Neuronal stem cell (in vitro differentiated cells): ENCODE measurements at regions not wholly inside any gene's neighbourhood (a gene's known extent, or its start where the extent isn't known, plus 50 kb on each side); places are given as distances from the start of the nearest gene placed in this dataset.

Source experiments
- DNase-seq: peaks from one replicate; pipeline ENCODE4 v3.0.0-alpha.2; 2013; ENCODE audit warnings: low spot score
- H2AFZ ChIP-seq: one replicate; pipeline ENCODE4 v1.6.1; 2013; ENCODE audit warnings: mild to moderate bottlenecking, low read length, inconsistent platforms
- H2AK5ac ChIP-seq: 2 replicates; pipeline ENCODE4 v1.6.1; 2013; ENCODE audit warnings: low read depth, mild to moderate bottlenecking, inconsistent platforms, low read length, moderate library complexity, mixed read lengths
- H2BK120ac ChIP-seq: 2 replicates; pipeline ENCODE4 v1.6.1; 2013; ENCODE audit warnings: low read depth, mild to moderate bottlenecking, inconsistent platforms, low read length, moderate library complexity, mixed read lengths
- H2BK12ac ChIP-seq: one replicate; pipeline ENCODE4 v1.6.1; 2013; ENCODE audit warnings: low read length, inconsistent platforms
- H2BK15ac ChIP-seq: 2 replicates; pipeline ENCODE4 v1.6.1; 2013; ENCODE audit warnings: mild to moderate bottlenecking, low read length, inconsistent platforms, mixed read lengths
- H2BK5ac ChIP-seq: one replicate; pipeline ENCODE4 v1.6.1; 2013; ENCODE audit warnings: inconsistent platforms, mild to moderate bottlenecking, low read length, moderate library complexity
- H3K14ac ChIP-seq: one replicate; pipeline ENCODE4 v1.6.1; 2013; ENCODE audit warnings: low read length, inconsistent platforms
- H3K18ac ChIP-seq: 2 replicates; pipeline ENCODE4 v1.6.1; 2013; ENCODE audit warnings: low read length, inconsistent platforms
- H3K23ac ChIP-seq: 2 replicates; pipeline ENCODE4 v1.6.1; 2013; ENCODE audit warnings: low read depth, mild to moderate bottlenecking, mixed read lengths, low read length, inconsistent platforms; ENCODE audit not compliant: poor library complexity
- H3K27ac ChIP-seq: replicated peaks from 3 replicates; pipeline ENCODE4 v1.5.1; 2013; ENCODE audit warnings: low read length, inconsistent platforms
- H3K27me3 ChIP-seq, 3 experiments: 2 replicates each; pipeline ENCODE4 v1.6.1; 2013; ENCODE audit warnings: low read length in 3 of 3, mild to moderate bottlenecking in 2 of 3, inconsistent platforms in 1 of 3, low read depth in 1 of 3, mixed read lengths in 1 of 3, moderate library complexity in 1 of 3; ENCODE audit not compliant: control insufficient read depth in 3 of 3, insufficient read depth in 3 of 3
- H3K36me3 ChIP-seq, 2 donors: replicated peaks in 1 of 2; 2 replicates each; pipeline ENCODE4 v1.6.1; 2013; ENCODE audit warnings: low read length in 2 of 2; ENCODE audit not compliant: control insufficient read depth in 2 of 2, insufficient read depth in 2 of 2
- H3K4ac ChIP-seq: 2 replicates; pipeline ENCODE4 v1.6.1; 2013; ENCODE audit warnings: inconsistent platforms, mild to moderate bottlenecking, low read length, moderate library complexity
- H3K4me1 ChIP-seq, 2 donors: 1 replicate in 1 of 2; 2 replicates in 1 of 2; pipeline ENCODE4 v1.6.1; 2013; ENCODE audit warnings: low read length in 2 of 2, low read depth in 1 of 2; ENCODE audit not compliant: control insufficient read depth in 2 of 2, insufficient read depth in 1 of 2
- H3K4me2 ChIP-seq: one replicate; pipeline ENCODE4 v1.6.1; 2013; ENCODE audit warnings: mild to moderate bottlenecking, low read length, inconsistent platforms; ENCODE audit not compliant: insufficient read depth, poor library complexity, severe bottlenecking
- H3K4me3 ChIP-seq, 2 donors: 2 replicates each; pipeline ENCODE4 v1.5.1; 2013; ENCODE audit warnings: low read length in 2 of 2, mild to moderate bottlenecking in 2 of 2, inconsistent platforms in 1 of 2, moderate library complexity in 1 of 2
- H3K79me1 ChIP-seq: one replicate; pipeline ENCODE4 v1.6.1; 2013; ENCODE audit warnings: low read depth, mild to moderate bottlenecking, inconsistent platforms, low read length, moderate library complexity
- H3K9ac ChIP-seq: one replicate; pipeline ENCODE4 v1.6.1; 2013; ENCODE audit warnings: mild to moderate bottlenecking, low read depth, low read length, inconsistent platforms; ENCODE audit not compliant: poor library complexity
- H3K9me3 ChIP-seq, 2 donors: replicated peaks in 1 of 2; 2 replicates each; pipeline versions ENCODE3 to v1.6.1; 2013; ENCODE audit warnings: low read length in 2 of 2, mild to moderate bottlenecking in 2 of 2, inconsistent platforms in 1 of 2, low read depth in 1 of 2, mixed read lengths in 1 of 2, moderate library complexity in 1 of 2; ENCODE audit not compliant: control insufficient read depth in 2 of 2, insufficient read depth in 1 of 2
- H4K8ac ChIP-seq: one replicate; pipeline ENCODE4 v1.6.1; 2013; ENCODE audit warnings: low read depth, mild to moderate bottlenecking, inconsistent platforms, low read length, moderate library complexity
- H4K91ac ChIP-seq: one replicate; pipeline ENCODE4 v1.6.1; 2013; ENCODE audit warnings: low read length, low read depth, mild to moderate bottlenecking, inconsistent platforms; ENCODE audit not compliant: poor library complexity
- WGBS, 2 donors: extraction: QIAGEN DNeasy Blood & Tissue Kit; methylation state at CpG; one replicate each; pipeline ENCODE4 v1.1.7; 2013; ENCODE audit warnings: missing lambda C conversion rate in 2 of 2, mixed read lengths in 1 of 2; ENCODE audit not compliant: insufficient read length in 2 of 2, insufficient replicate concordance in 1 of 2; ENCODE audit errors: extremely low coverage in 2 of 2; 5-methylcytosine and 5-hydroxymethylcytosine counted together

DNA sequence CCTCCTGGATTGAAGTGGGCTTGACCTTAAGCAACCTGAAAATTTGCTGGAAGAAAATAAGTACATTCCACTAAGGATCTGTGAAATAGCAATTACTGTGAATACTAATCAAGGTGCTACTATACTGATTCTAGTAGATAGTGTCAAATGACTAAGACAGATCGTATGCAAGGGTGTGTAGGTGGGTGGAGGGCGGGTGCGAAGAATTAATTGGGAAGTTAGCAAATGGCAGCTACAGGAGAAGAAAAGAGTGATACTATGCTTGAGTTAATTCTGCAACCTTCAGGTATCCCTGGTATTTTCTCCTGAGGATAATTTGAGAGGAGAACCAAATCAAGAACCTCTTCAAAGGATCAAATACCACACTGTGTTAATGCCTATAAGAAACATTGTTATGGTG is 501.9 kb downstream of the INHBA start:
- no peak overlapping the region for H2BK12ac ChIP-seq
- no peak overlapping the region for H2AFZ ChIP-seq
- H3K14ac ChIP-seq = no peak overlapping the region
- H3K79me1 ChIP-seq = no peaks in the 10 kb centered on the region
- no peak overlapping the region for H3K4me2 ChIP-seq
- no peak overlapping the region for H2BK15ac ChIP-seq
- H2BK5ac ChIP-seq = no peak overlapping the region
- no peak overlapping the region for H2AK5ac ChIP-seq
- no peak overlapping the region for H3K4me3 ChIP-seq
- no peak overlapping the region for H3K27ac ChIP-seq
- no peak overlapping the region for H3K9ac ChIP-seq
- H4K91ac ChIP-seq = no peak overlapping the region
- H3K36me3 ChIP-seq = no peaks in the 10 kb centered on the region
- no peak overlapping the region for H3K4ac ChIP-seq
- no peaks in the 10 kb centered on the region for H3K27me3 ChIP-seq
- H2BK120ac ChIP-seq = no peak overlapping the region
- peaks cover 0 to 13% of the 10 kb centered on the region in 2 donors for H3K4me1 ChIP-seq
- no peaks in the 10 kb centered on the region for H3K9me3 ChIP-seq
- H3K23ac ChIP-seq = no peak overlapping the region
- 100% methylated on average over 2 of the region's 3 CpGs; no CpG with 5 or more reads in 1 of the 2 donors for WGBS, 2 donors
- H4K8ac ChIP-seq = no peak overlapping the region
- H3K18ac ChIP-seq = no peak overlapping the region
- DNase-seq = no peak

DNA sequence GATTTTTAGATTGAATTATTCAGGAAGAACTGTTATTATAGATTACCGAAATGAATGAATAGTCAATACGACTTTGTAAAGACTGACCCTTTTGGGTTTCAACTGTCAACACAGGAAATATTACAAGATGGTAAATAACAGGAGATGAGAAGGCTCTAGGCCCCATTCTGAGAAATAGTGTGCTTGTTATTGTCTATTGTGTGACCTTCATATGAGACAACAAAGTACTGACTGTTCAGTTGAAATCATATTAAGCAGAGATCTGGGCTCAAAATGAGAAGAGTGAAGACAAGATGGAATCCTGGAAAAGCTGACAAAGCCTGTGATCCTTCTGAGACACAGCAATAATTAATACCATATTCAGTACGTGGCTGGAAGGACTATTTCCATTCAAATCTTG is 503.8 kb downstream of the INHBA start:
- Histone ChIP-seq H3K23ac (no peak overlapping the region), H2AK5ac (no peak overlapping the region), H4K91ac (no peak overlapping the region), H2BK5ac (no peak overlapping the region), H2BK120ac (no peak overlapping the region), H3K36me3 (no peaks in the 10 kb centered on the region), H3K4ac (no peak overlapping the region), H3K4me1 (peaks cover 0 to 13% of the 10 kb centered on the region in 2 donors), H2BK12ac (no peak overlapping the region), H2AFZ (no peak overlapping the region), H3K14ac (no peak overlapping the region), H3K27ac (no peak overlapping the region), H3K9ac (no peak overlapping the region), H3K79me1 (no peaks in the 10 kb centered on the region), H4K8ac (no peak overlapping the region), H3K9me3 (no peaks in the 10 kb centered on the region), H3K27me3 (no peaks in the 10 kb centered on the region), H2BK15ac (no peak overlapping the region), H3K18ac (no peak overlapping the region), H3K4me2 (no peak overlapping the region), H3K4me3 (no peak overlapping the region)
- WGBS, 2 donors = no CpG with 5 or more reads among the region's 3 CpGs
- no peak for DNase-seq

DNA sequence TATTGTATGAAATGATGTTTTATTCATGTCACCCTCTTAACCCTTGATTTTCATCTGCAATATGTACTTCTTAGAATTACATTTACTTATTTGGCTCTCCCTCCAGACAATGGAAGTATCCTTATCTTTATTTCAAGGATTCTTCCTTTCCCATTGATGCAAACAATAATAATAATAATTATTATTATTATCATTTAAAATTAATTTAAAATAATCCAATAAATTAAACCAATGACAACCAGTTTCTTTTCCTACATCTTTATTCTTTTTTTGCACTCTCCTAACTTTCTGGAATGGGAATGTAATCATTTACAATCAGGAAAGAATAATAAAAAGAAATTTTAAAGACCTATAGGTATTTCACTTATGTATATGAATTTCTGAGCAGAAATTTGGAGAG is 504.4 kb downstream of the INHBA start:
- peaks cover 0 to 13% of the 10 kb centered on the region in 2 donors for H3K4me1 ChIP-seq

DNA sequence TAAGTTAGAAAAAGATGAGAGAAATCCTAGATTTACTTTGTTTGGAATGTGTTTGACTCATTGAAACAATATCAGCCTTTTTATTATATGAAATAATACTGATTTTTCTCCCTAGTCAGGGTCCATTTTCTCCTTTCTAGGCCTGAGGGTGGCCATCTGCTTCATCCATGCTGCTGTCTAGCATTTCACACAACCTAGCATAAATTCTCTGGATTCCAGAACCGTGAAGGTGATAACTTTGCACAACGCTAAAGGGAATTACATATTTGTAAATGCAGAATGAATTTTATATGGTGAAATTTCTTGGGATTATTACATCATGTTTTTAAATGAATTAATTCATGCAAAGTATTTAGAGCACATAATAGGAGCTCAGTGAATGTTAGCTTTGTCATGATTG is 505.1 kb downstream of the INHBA start:
- no peak for DNase-seq
- no peak overlapping the region for H3K23ac ChIP-seq
- H2AK5ac ChIP-seq = no peak overlapping the region
- H4K91ac ChIP-seq = no peak overlapping the region
- H2BK12ac ChIP-seq = no peak overlapping the region
- no CpG with 5 or more reads among the region's 2 CpGs for WGBS, 2 donors
- no peaks in the 10 kb centered on the region for H3K27me3 ChIP-seq
- H2BK5ac ChIP-seq = no peak overlapping the region
- H3K36me3 ChIP-seq = no peaks in the 10 kb centered on the region
- peaks cover 0 to 13% of the 10 kb centered on the region in 2 donors for H3K4me1 ChIP-seq
- no peak overlapping the region for H3K27ac ChIP-seq
- H3K14ac ChIP-seq = no peak overlapping the region
- H3K9me3 ChIP-seq = no peaks in the 10 kb centered on the region
- no peak overlapping the region for H2BK120ac ChIP-seq
- no peaks in the 10 kb centered on the region for H3K79me1 ChIP-seq
- H3K4me2 ChIP-seq = no peak overlapping the region
- H2AFZ ChIP-seq = no peak overlapping the region
- no peak overlapping the region for H4K8ac ChIP-seq
- H3K4ac ChIP-seq = no peak overlapping the region
- H2BK15ac ChIP-seq = no peak overlapping the region
- H3K18ac ChIP-seq = no peak overlapping the region
- no peak overlapping the region for H3K9ac ChIP-seq
- no peak overlapping the region for H3K4me3 ChIP-seq

More for the DNA sequence above, 504.4 kb downstream of the INHBA start:
- no peak overlapping the region for H3K4me2 ChIP-seq
- H3K4ac ChIP-seq = no peak overlapping the region
- no peaks in the 10 kb centered on the region for H3K27me3 ChIP-seq
- no peak overlapping the region for H3K23ac ChIP-seq
- no peak overlapping the region for H3K4me3 ChIP-seq
- H2AFZ ChIP-seq = no peak overlapping the region
- no peak overlapping the region for H2BK5ac ChIP-seq
- no peaks in the 10 kb centered on the region for H3K9me3 ChIP-seq
- H2BK120ac ChIP-seq = no peak overlapping the region
- no peak overlapping the region for H4K8ac ChIP-seq
- H3K18ac ChIP-seq = no peak overlapping the region
- H3K14ac ChIP-seq = no peak overlapping the region
- H2AK5ac ChIP-seq = no peak overlapping the region
- H2BK15ac ChIP-seq = no peak overlapping the region
- H2BK12ac ChIP-seq = no peak overlapping the region
- no peaks in the 10 kb centered on the region for H3K79me1 ChIP-seq
- no peak for DNase-seq
- H3K27ac ChIP-seq = no peak overlapping the region
- no peak overlapping the region for H4K91ac ChIP-seq
- no peak overlapping the region for H3K9ac ChIP-seq
- no peaks in the 10 kb centered on the region for H3K36me3 ChIP-seq
